Muscle of leg (tissue), 3 donors: ENCODE measurements at regions not wholly inside any gene's neighbourhood (a gene's known extent, or its start where the extent isn't known, plus 50 kb on each side); places are given as distances from the start of the nearest gene placed in this dataset.

Experiments
- DNase-seq: peaks from one replicate; pipeline ENCODE4 v3.0.0; 2013
- H3K27ac ChIP-seq: one replicate; pipeline ENCODE4 v1.5.1; 2013; ENCODE audit warnings: mild to moderate bottlenecking, low read length, control low read depth
- H3K27me3 ChIP-seq: one replicate; pipeline ENCODE4 v1.6.1; 2013; ENCODE audit warnings: low read length; ENCODE audit not compliant: control insufficient read depth, insufficient read depth
- H3K36me3 ChIP-seq: one replicate; pipeline ENCODE4 v1.6.1; 2013; ENCODE audit warnings: low read length; ENCODE audit not compliant: control insufficient read depth, insufficient read depth
- H3K4me1 ChIP-seq: one replicate; pipeline ENCODE4 v1.6.1; 2013; ENCODE audit warnings: low read length; ENCODE audit not compliant: control insufficient read depth, insufficient read depth
- H3K4me3 ChIP-seq: one replicate; pipeline ENCODE4 v1.5.1; 2013; ENCODE audit warnings: low read length, control low read depth
- H3K9me3 ChIP-seq: replicated peaks from 2 replicates; pipeline ENCODE4 v1.6.1; 2013; ENCODE audit warnings: low read depth, low read length; ENCODE audit not compliant: control insufficient read depth
- WGBS: methylation state at CpG from one replicate; pipeline ENCODE4 v1.1.5; 2013; ENCODE audit warnings: missing lambda C conversion rate; ENCODE audit not compliant: insufficient coverage; 5-methylcytosine and 5-hydroxymethylcytosine counted together

- H3K36me3 ChIP-seq, result no peaks in the 10 kb centered on the region
- WGBS, result 83% methylated on average over 1 of the region's 1 CpG
- H3K4me1 ChIP-seq, result peaks cover 19% of the 10 kb centered on the region
- no peak for DNase-seq
- no peak overlapping the region for H3K4me3 ChIP-seq
- H3K9me3 ChIP-seq, result no peaks in the 10 kb centered on the region
- no peak overlapping the region for H3K27ac ChIP-seq
- no peaks in the 10 kb centered on the region for H3K27me3 ChIP-seq
These were observed 99.7 kb upstream of the KLHL29 start for GRCh38 chr2:23285091-23285800.

- Histone ChIP-seq H3K27me3 (no peaks in the 10 kb centered on the region), H3K36me3 (no peaks in the 10 kb centered on the region), H3K4me1 (peaks cover 19% of the 10 kb centered on the region), H3K27ac (peak overlapping the region; percentile 78), H3K4me3 (no peak overlapping the region), H3K9me3 (no peaks in the 10 kb centered on the region)
- no peak for DNase-seq
- no CpG with 5 or more reads among the region's 6 CpGs for WGBS
These were observed 98.8 kb upstream of the KLHL29 start for GRCh38 chr2:23286031-23286757.

DNA sequence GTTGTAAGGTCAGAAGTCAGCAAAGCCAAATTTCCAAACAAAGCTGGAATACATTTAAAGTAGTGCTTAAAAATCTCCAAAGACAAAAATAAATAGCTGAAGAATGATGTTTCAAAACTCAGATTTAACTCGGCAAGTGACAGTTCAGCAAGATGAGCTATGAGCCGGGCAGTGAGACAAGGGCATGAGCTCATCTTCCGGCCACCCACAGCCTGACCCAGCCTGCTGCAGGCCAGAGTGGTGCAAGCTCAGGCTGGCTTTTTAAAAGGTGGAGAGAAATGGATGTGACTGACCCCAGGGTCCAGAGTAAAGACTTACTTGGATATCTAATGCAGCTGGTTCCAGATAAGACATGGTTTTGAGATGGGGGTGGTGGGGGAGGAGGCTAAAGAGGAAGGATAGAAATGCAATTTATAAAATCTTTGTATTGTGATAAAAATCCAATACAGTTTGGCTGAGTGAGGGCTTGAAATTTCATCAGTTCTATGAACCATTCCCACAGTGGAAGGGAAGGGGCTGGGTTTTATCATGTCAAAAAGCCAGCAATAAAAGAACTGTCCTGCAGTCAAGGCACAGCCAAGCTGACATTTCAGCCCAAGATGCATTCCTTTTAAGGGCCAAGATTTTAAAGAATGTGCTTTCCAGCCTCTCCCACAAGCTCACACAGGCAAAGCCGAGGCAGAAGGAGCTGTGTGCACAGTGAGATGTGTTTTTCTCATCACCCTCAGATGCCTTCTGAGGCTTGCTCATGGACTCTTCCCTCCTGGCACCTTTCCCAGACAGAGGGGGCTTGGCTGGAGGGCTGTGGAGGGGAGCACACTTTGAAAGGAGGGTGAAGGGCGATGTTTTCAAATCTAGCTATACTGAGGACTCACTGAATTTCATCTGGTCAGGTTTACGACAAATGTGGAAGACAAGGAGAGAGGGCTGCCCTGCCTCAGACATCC, 97.9 kb upstream of the KLHL29 start:
- no peaks in the 10 kb centered on the region for H3K9me3 ChIP-seq

GRCh38 chr2:23289671-23290070, 95.3 kb upstream of the KLHL29 start:
- Histone ChIP-seq H3K9me3 (no peaks in the 10 kb centered on the region), H3K4me1 (peaks cover 32% of the 10 kb centered on the region), H3K36me3 (no peaks in the 10 kb centered on the region), H3K27ac (no peak overlapping the region), H3K27me3 (no peaks in the 10 kb centered on the region), H3K4me3 (no peak overlapping the region)
- WGBS, result 63% methylated on average over 2 of the region's 2 CpGs
- DNase-seq, result no peak

More for the DNA sequence above, 97.9 kb upstream of the KLHL29 start:
- Histone ChIP-seq H3K4me1 (peaks cover 20% of the 10 kb centered on the region), H3K36me3 (no peaks in the 10 kb centered on the region), H3K4me3 (no peak overlapping the region), H3K27ac (peak overlapping the region; percentile 78), H3K27me3 (no peaks in the 10 kb centered on the region)
- WGBS, result 22% methylated on average over 4 of the region's 6 CpGs
- peak; percentile 97 for DNase-seq

DNA sequence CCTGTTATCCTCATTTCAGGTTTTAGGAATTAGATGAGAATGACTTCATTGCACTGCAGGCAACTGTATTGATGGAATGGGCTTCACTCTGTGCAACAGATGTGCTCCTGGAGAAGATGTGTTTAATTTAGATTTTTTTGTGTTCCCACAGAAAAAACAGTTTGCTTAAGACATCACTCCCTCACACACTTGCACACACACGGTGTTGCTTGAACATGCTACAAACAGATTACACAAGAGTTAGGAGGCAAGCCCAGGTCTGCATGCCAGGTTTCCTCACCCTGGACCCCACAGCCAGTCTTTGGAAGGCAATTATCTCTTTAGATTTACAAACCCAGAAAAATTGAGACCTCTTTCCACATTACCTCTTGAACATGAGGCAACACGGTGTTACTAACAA, 93.7 kb upstream of the KLHL29 start:
- H3K36me3 ChIP-seq, result no peaks in the 10 kb centered on the region
- peak; percentile 70 for DNase-seq
- peak overlapping the region; percentile 1 for H3K27ac ChIP-seq
- peaks cover 33% of the 10 kb centered on the region for H3K4me1 ChIP-seq
- H3K4me3 ChIP-seq, result no peak overlapping the region
- no peaks in the 10 kb centered on the region for H3K27me3 ChIP-seq
- WGBS, result 25% methylated on average over 1 of the region's 2 CpGs
- H3K9me3 ChIP-seq, result no peaks in the 10 kb centered on the region

- DNase-seq, result no peak
- no CpG with 5 or more reads among the region's 3 CpGs for WGBS
These were observed 93.0 kb upstream of the KLHL29 start for GRCh38 chr2:23292024-23292423.

DNA sequence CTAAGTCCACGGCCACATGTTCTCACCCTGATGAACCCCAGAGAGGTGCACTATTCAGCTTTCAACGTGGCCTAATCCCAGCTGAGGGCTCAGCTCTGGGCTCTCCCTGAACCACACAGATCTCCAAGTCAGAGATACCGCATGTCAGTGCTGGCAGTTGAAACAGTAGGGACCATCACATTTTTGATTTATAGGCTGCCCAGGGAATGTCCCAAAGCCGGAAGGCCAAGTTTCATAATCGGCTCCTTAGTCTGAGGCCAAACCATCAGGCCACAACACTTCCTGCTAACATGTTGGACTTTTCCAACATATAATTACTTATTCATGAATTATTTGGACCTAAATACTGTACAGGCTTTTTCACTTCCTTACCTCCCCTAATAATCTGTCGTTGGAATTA, 91.9 kb upstream of the KLHL29 start:
- H3K36me3 ChIP-seq, result no peaks in the 10 kb centered on the region
- 40% methylated on average over 1 of the region's 6 CpGs for WGBS

More at GRCh38 chr2:23292024-23292423, 93.0 kb upstream of the KLHL29 start:
- H3K27ac ChIP-seq, result no peak overlapping the region
- no peaks in the 10 kb centered on the region for H3K9me3 ChIP-seq
- H3K36me3 ChIP-seq, result no peaks in the 10 kb centered on the region
- H3K4me3 ChIP-seq, result no peak overlapping the region
- peaks cover 26% of the 10 kb centered on the region for H3K4me1 ChIP-seq
- H3K27me3 ChIP-seq, result no peaks in the 10 kb centered on the region

DNA sequence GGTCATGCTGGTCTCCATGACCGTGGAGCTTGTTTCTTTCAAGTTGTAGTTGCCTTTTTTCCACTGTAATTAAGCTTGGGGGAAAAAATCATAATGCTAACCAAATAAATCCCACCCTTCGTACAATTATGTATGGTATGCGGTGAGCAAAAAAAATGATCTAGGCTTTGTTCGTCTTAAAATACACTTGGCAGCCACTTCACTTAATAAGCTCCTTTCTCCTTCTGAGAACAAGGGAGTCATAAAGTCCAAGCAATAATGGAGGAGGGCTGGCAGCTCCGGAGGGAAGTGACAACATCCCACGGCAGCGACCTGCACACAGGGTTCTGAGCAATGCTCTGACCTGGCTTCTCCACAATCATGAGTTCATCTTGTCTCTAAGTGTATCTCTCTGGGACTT, 91.2 kb upstream of the KLHL29 start:
- no peaks in the 10 kb centered on the region for H3K27me3 ChIP-seq
- DNase-seq, result peak; percentile 50
- no peaks in the 10 kb centered on the region for H3K9me3 ChIP-seq
- WGBS, result no CpG with 5 or more reads among the region's 7 CpGs
- H3K27ac ChIP-seq, result no peak overlapping the region
- no peak overlapping the region for H3K4me3 ChIP-seq
- peaks cover 19% of the 10 kb centered on the region for H3K4me1 ChIP-seq
- no peaks in the 10 kb centered on the region for H3K36me3 ChIP-seq

More for the DNA sequence above, 91.9 kb upstream of the KLHL29 start:
- Histone ChIP-seq H3K27ac (no peak overlapping the region), H3K4me1 (peaks cover 19% of the 10 kb centered on the region), H3K4me3 (no peak overlapping the region), H3K9me3 (no peaks in the 10 kb centered on the region), H3K27me3 (no peaks in the 10 kb centered on the region)
- DNase-seq, result peak; percentile 53

- no peak for DNase-seq
- no peaks in the 10 kb centered on the region for H3K27me3 ChIP-seq
- peaks cover 19% of the 10 kb centered on the region for H3K4me1 ChIP-seq
- no peaks in the 10 kb centered on the region for H3K36me3 ChIP-seq
- 75% methylated on average over 4 of the region's 4 CpGs for WGBS
- H3K9me3 ChIP-seq, result no peaks in the 10 kb centered on the region
- H3K27ac ChIP-seq, result no peak overlapping the region
- H3K4me3 ChIP-seq, result no peak overlapping the region
These were observed 90.7 kb upstream of the KLHL29 start for GRCh38 chr2:23294238-23294637.

GRCh38 chr2:23296691-23297090, 88.3 kb upstream of the KLHL29 start:
- H3K27me3 ChIP-seq, result no peaks in the 10 kb centered on the region
- H3K27ac ChIP-seq, result no peak overlapping the region
- no peaks in the 10 kb centered on the region for H3K36me3 ChIP-seq
- no peak overlapping the region for H3K4me3 ChIP-seq
- peaks cover 19% of the 10 kb centered on the region for H3K4me1 ChIP-seq
- no peaks in the 10 kb centered on the region for H3K9me3 ChIP-seq
- 61% methylated on average over 2 of the region's 9 CpGs for WGBS
- DNase-seq, result no peak
